Omental fat pad (tissue), 3 donors: ENCODE measurements at regions not wholly inside any gene's neighbourhood (a gene's known extent, or its start where the extent isn't known, plus 50 kb on each side); places are given as distances from the start of the nearest gene placed in this dataset.

Experiments
- ATAC-seq: fragments of 150-250 bp; one replicate; pipeline ENCODE4 v1.9.1; 2016; ENCODE audit warnings: mild to moderate bottlenecking, moderate library complexity; ENCODE audit not compliant: low FRiP score
- DNase-seq: peaks from one replicate; pipeline ENCODE4 v3.0.0-alpha.2; 2019; ENCODE audit warnings: low spot score
- TF ChIP-seq, protein P1 (sequence below), 3 donors: fragments of 450-650 bp; IDR thresholded peaks; one replicate each; pipeline ENCODE4 v1.5.1; 2016 to 2017; ENCODE audit warnings: antibody characterized with exemption in 3 of 3, mild to moderate bottlenecking in 3 of 3, moderate library complexity in 2 of 3

DNA sequence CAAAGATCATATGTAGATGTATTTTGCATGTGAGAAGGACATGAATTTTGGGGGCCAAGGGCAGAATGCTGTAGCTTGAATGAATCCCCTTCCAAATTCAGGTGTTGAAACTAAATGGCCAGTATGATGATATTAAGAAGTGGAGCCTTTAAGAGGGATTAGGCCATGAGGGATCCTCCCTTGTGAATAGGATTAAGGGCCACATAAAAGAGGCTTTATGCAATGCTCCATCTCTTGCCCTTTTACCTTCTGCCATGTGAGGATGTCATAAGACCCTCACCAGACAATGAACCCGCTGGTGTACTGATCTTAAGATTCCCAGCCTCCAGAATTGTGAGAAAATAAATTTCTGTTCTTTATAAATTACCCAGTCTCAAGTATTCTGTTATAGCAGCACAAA is 206.1 kb downstream of the YTHDC2 start:
- ATAC-seq (no peak), DNase-seq (no peak)
- TF ChIP-seq, protein P1, sequence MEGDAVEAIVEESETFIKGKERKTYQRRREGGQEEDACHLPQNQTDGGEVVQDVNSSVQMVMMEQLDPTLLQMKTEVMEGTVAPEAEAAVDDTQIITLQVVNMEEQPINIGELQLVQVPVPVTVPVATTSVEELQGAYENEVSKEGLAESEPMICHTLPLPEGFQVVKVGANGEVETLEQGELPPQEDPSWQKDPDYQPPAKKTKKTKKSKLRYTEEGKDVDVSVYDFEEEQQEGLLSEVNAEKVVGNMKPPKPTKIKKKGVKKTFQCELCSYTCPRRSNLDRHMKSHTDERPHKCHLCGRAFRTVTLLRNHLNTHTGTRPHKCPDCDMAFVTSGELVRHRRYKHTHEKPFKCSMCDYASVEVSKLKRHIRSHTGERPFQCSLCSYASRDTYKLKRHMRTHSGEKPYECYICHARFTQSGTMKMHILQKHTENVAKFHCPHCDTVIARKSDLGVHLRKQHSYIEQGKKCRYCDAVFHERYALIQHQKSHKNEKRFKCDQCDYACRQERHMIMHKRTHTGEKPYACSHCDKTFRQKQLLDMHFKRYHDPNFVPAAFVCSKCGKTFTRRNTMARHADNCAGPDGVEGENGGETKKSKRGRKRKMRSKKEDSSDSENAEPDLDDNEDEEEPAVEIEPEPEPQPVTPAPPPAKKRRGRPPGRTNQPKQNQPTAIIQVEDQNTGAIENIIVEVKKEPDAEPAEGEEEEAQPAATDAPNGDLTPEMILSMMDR (IDR thresholded peaks at IDR 0.05), result no peak

DNA sequence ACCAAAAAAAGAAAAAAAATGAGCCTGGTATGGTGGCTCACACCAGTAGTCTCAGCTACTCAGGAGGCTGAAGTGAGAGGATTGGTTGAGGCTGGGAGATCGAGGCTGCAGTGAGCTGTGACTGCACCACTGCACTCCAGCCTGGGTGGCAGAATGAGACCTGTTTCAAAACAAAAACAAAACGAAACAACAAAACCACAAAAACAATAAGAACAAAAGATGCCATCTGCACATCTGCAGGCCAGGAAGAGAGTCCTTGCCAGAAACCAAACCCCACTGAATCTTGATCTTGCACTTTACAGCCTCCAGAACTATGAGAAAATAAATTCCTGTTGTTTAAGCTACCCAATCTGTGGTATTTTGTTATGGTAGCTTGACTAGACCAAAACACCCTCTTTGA is 207.7 kb downstream of the YTHDC2 start:
- ATAC-seq, result no peak
- TF ChIP-seq, protein P1 (IDR thresholded peaks at IDR 0.05), result no peak
- DNase-seq, result no peak

GRCh38 chr5:113723021-113723420 is 209.5 kb downstream of the YTHDC2 start:
- DNase-seq (no peak), ATAC-seq (no peak)
- TF ChIP-seq, protein P1 (IDR thresholded peaks at IDR 0.05), result no peak

GRCh38 chr5:113735751-113736150 is 222.3 kb downstream of the YTHDC2 start:
- DNase-seq (no peak), ATAC-seq (no peak)
- TF ChIP-seq, protein P1 (IDR thresholded peaks at IDR 0.05), result no peak

DNA sequence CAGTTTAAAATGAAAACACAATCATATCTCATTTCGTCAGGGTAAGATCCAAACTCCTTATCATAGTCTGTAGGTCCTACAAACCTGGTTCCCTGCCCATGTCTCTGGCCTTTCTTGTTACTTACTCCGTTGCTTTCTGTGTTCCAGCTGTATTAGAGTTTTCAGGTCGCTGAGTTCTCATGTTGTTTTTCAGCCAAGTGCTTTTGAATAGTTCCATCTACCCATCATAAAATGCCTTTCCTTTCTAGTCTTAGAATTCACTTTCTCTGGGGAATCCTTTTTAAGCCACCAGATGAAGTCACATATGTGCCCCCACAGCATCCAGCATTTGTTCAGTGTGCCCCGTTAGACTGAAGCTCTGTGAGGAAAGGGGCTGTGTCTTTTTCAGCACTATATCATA is 228.7 kb downstream of the YTHDC2 start:
- TF ChIP-seq, protein P1 (IDR thresholded peaks at IDR 0.05), result no peak
- DNase-seq (no peak), ATAC-seq (no peak)

GRCh38 chr5:113742639-113743038 is 229.1 kb downstream of the YTHDC2 start:
- no peak for DNase-seq
- TF ChIP-seq, protein P1 (IDR thresholded peaks at IDR 0.05), result no peak

GRCh38 chr5:113748403-113748802 is 234.9 kb downstream of the YTHDC2 start:
- DNase-seq (no peak), ATAC-seq (no peak)
- TF ChIP-seq, protein P1 (IDR thresholded peaks at IDR 0.05), result no peak

More at GRCh38 chr5:113742639-113743038, 229.1 kb downstream of the YTHDC2 start:
- ATAC-seq, result no peak
